ENCODE measurements at regions not wholly inside any gene's neighbourhood (a gene's known extent, or its start where the extent isn't known, plus 50 kb on each side); places are given as distances from the start of the nearest gene placed in this dataset.

- no peak overlapping the region for H3K27ac ChIP-seq
- H3K9me3 ChIP-seq (ENCODE audit: low read depth, low read length) = no peaks in the 10 kb centered on the region
- no peak overlapping the region for H3K4me3 ChIP-seq
- no peak overlapping the region for H3K9ac ChIP-seq (ENCODE audit: insufficient read length)
- DNase-seq (ENCODE audit: low read depth, low spot score) = no peak
- no peak for TF ChIP-seq EZH2 (IDR thresholded peaks at IDR 0.05)
- TF ChIP-seq POLR2AphosphoS5 (IDR thresholded peaks at IDR 0.05; ENCODE audit: borderline replicate concordance, low read depth, low read length) = no peak
- TF ChIP-seq FOXP2 (optimal IDR thresholded peaks at IDR 0.05; ENCODE audit: control extremely low read depth, extremely low read length, insufficient read depth) = no peak
- H3K36me3 ChIP-seq (ENCODE audit: insufficient read depth, low read length) = no peaks in the 10 kb centered on the region
Observed at GRCh38 chr4:119942806-119943205, 123.8 kb downstream of the MAD2L1 start.

- H3K36me3 ChIP-seq (ENCODE audit: insufficient read depth, low read length) = no peaks in the 10 kb centered on the region
- no peaks in the 10 kb centered on the region for H3K9me3 ChIP-seq (ENCODE audit: low read depth, low read length)
- H3K9ac ChIP-seq (ENCODE audit: insufficient read length) = no peak overlapping the region
- DNase-seq (ENCODE audit: low read depth, low spot score) = no peak
- no peak overlapping the region for H3K27ac ChIP-seq
- H3K4me3 ChIP-seq = no peak overlapping the region
- TF ChIP-seq FOXP2 (optimal IDR thresholded peaks at IDR 0.05; ENCODE audit: control extremely low read depth, extremely low read length, insufficient read depth) = no peak
- TF ChIP-seq POLR2AphosphoS5 (IDR thresholded peaks at IDR 0.05; ENCODE audit: borderline replicate concordance, low read depth, low read length) = no peak
- no peak for TF ChIP-seq EZH2 (IDR thresholded peaks at IDR 0.05)
Observed at GRCh38 chr4:119940557-119940956, 126.1 kb downstream of the MAD2L1 start.

GRCh38 chr4:119939071-119939995, 127.3 kb downstream of the MAD2L1 start:
- Histone ChIP-seq H3K9ac (ENCODE audit: insufficient read length) (no peak overlapping the region), H3K9me3 (ENCODE audit: low read depth, low read length) (no peaks in the 10 kb centered on the region), H3K4me3 (no peak overlapping the region), H3K27ac (no peak overlapping the region), H3K36me3 (ENCODE audit: insufficient read depth, low read length) (no peaks in the 10 kb centered on the region)
- TF ChIP-seq FOXP2 (optimal IDR thresholded peaks at IDR 0.05; ENCODE audit: control extremely low read depth, extremely low read length, insufficient read depth) = no peak
- TF ChIP-seq POLR2AphosphoS5 (IDR thresholded peaks at IDR 0.05; ENCODE audit: borderline replicate concordance, low read depth, low read length) = no peak
- TF ChIP-seq EZH2 (IDR thresholded peaks at IDR 0.05) = no peak
- no peak for DNase-seq (ENCODE audit: low read depth, low spot score)

GRCh38 chr4:119937746-119938145, 128.9 kb downstream of the MAD2L1 start:
- Histone ChIP-seq H3K4me3 (no peak overlapping the region), H3K27ac (no peak overlapping the region), H3K36me3 (ENCODE audit: insufficient read depth, low read length) (no peaks in the 10 kb centered on the region), H3K9me3 (ENCODE audit: low read depth, low read length) (no peaks in the 10 kb centered on the region), H3K9ac (ENCODE audit: insufficient read length) (no peak overlapping the region)
- no peak for DNase-seq (ENCODE audit: low read depth, low spot score)
- TF ChIP-seq EZH2 (IDR thresholded peaks at IDR 0.05) (no peak), POLR2AphosphoS5 (IDR thresholded peaks at IDR 0.05; ENCODE audit: borderline replicate concordance, low read depth, low read length) (no peak), FOXP2 (optimal IDR thresholded peaks at IDR 0.05; ENCODE audit: control extremely low read depth, extremely low read length, insufficient read depth) (no peak)

DNA sequence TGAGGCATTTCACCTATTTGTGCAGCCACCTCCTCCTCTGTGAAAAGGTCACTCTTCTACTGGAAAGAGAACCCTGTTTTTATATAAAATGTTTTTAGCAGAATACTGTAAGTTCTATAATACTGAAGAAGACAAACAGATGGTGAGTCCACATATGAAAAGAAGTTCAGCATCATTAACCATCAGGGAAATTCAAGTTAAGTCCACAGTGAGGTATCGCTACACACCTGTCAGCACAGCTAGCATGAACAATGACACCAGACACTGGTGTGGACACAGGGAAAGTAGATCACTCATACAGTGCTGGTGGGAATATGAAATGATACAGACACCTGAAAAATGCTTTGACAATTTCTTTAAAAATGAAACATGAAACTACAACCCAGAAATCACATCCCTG, 133.0 kb downstream of the MAD2L1 start:
- no peak for DNase-seq (ENCODE audit: low read depth, low spot score)
- no peak overlapping the region for H3K27ac ChIP-seq
- H3K36me3 ChIP-seq (ENCODE audit: insufficient read depth, low read length) = no peaks in the 10 kb centered on the region
- TF ChIP-seq EZH2 (IDR thresholded peaks at IDR 0.05) (no peak), POLR2AphosphoS5 (IDR thresholded peaks at IDR 0.05; ENCODE audit: borderline replicate concordance, low read depth, low read length) (no peak), FOXP2 (optimal IDR thresholded peaks at IDR 0.05; ENCODE audit: control extremely low read depth, extremely low read length, insufficient read depth) (no peak)
- H3K9ac ChIP-seq (ENCODE audit: insufficient read length) = no peak overlapping the region
- no peak overlapping the region for H3K4me3 ChIP-seq
- no peaks in the 10 kb centered on the region for H3K9me3 ChIP-seq (ENCODE audit: low read depth, low read length)

- no peak for DNase-seq (ENCODE audit: low read depth, low spot score)
- Histone ChIP-seq H3K27ac (no peak overlapping the region), H3K9me3 (ENCODE audit: low read depth, low read length) (no peaks in the 10 kb centered on the region), H3K9ac (ENCODE audit: insufficient read length) (no peak overlapping the region), H3K4me3 (no peak overlapping the region), H3K36me3 (ENCODE audit: insufficient read depth, low read length) (no peaks in the 10 kb centered on the region)
- TF ChIP-seq EZH2 (IDR thresholded peaks at IDR 0.05) (no peak), FOXP2 (optimal IDR thresholded peaks at IDR 0.05; ENCODE audit: control extremely low read depth, extremely low read length, insufficient read depth) (no peak), POLR2AphosphoS5 (IDR thresholded peaks at IDR 0.05; ENCODE audit: borderline replicate concordance, low read depth, low read length) (no peak)
Observed at GRCh38 chr4:119932277-119932676, 134.4 kb downstream of the MAD2L1 start.

- Histone ChIP-seq H3K36me3 (ENCODE audit: insufficient read depth, low read length) (no peaks in the 10 kb centered on the region), H3K9ac (ENCODE audit: insufficient read length) (no peak overlapping the region), H3K4me3 (no peak overlapping the region), H3K27ac (no peak overlapping the region), H3K9me3 (ENCODE audit: low read depth, low read length) (no peaks in the 10 kb centered on the region)
- DNase-seq (ENCODE audit: low read depth, low spot score) = no peak
- TF ChIP-seq EZH2 (IDR thresholded peaks at IDR 0.05) (no peak), POLR2AphosphoS5 (IDR thresholded peaks at IDR 0.05; ENCODE audit: borderline replicate concordance, low read depth, low read length) (no peak), FOXP2 (optimal IDR thresholded peaks at IDR 0.05; ENCODE audit: control extremely low read depth, extremely low read length, insufficient read depth) (no peak)
Observed at GRCh38 chr4:119930546-119930945, 136.1 kb downstream of the MAD2L1 start.

DNA sequence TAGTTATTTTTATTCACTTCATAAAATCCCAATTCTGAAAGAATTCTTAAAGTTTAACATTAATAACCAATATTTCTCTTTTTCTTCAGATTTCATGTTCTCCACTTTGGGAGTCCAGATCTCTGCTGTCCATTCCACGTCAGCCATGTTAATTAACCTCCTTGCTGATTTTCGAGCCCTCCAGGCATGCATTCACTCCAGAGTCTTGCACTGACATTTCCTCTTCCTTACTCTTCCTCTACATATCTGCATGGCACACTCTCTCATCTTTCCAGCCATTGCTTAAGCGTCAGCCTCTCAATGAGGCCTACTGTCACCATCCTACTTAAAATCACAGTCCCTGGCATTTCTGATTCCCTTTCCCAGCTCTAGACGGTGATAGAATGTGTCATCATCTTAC, 144.8 kb downstream of the MAD2L1 start:
- no peak for DNase-seq (ENCODE audit: low read depth, low spot score)
- H3K9me3 ChIP-seq (ENCODE audit: low read depth, low read length) = no peaks in the 10 kb centered on the region
- H3K9ac ChIP-seq (ENCODE audit: insufficient read length) = no peak overlapping the region
- H3K4me3 ChIP-seq = no peak overlapping the region
- H3K36me3 ChIP-seq (ENCODE audit: insufficient read depth, low read length) = no peaks in the 10 kb centered on the region
- H3K27ac ChIP-seq = no peak overlapping the region
- no peak for TF ChIP-seq FOXP2 (optimal IDR thresholded peaks at IDR 0.05; ENCODE audit: control extremely low read depth, extremely low read length, insufficient read depth)
- no peak for TF ChIP-seq POLR2AphosphoS5 (IDR thresholded peaks at IDR 0.05; ENCODE audit: borderline replicate concordance, low read depth, low read length)
- no peak for TF ChIP-seq EZH2 (IDR thresholded peaks at IDR 0.05)
